Activated CD8-positive, alpha-beta T cell treated with anti-CD3 and anti-CD28 coated beads, Interleukin-2, amount 10 ng/mL, durations not matched to agents 7 days and 5 days (primary cell): ENCODE measurements at regions not wholly inside any gene's neighbourhood (a gene's known extent, or its start where the extent isn't known, plus 50 kb on each side); places are given as distances from the start of the nearest gene placed in this dataset.

Experiments
- ATAC-seq: fragments of 150-1000 bp; cut with Tn5 transposase; one replicate; pipeline ENCODE4 v1.10.0; 2021; ENCODE audit warnings: moderate library complexity
- CTCF ChIA-PET: fragments of 350-600 bp; sonication (Branson Sonifier 250); formaldehyde crosslinking; loops from one replicate; lab custom pipeline; 2021; ENCODE audit warnings: antibody characterized with exemption; lab: Charles Lee
- POLR2A ChIA-PET: fragments of 350-600 bp; sonication (Branson Sonifier 250); formaldehyde crosslinking; loops from one replicate; lab custom pipeline; 2021; ENCODE audit warnings: antibody characterized with exemption; lab: Charles Lee
- DNase-seq: peaks from one replicate; pipeline ENCODE4 v3.0.0-alpha.2; 2020
- H3K27ac Mint-ChIP-seq: one replicate; pipeline ENCODE4 v1.8.0; 2021; ENCODE audit warnings: mild to moderate bottlenecking, mixed read lengths
- H3K27me3 Mint-ChIP-seq: one replicate; pipeline ENCODE4 v1.8.0; 2021; ENCODE audit warnings: low read depth, mixed read lengths
- H3K36me3 Mint-ChIP-seq: one replicate; pipeline ENCODE4 v1.8.0; 2021; ENCODE audit warnings: low read depth, mixed read lengths
- H3K4me1 Mint-ChIP-seq: one replicate; pipeline ENCODE4 v1.8.0; 2021; ENCODE audit warnings: low read depth, mixed read lengths
- H3K4me3 Mint-ChIP-seq: one replicate; pipeline ENCODE4 v1.8.0; 2021; ENCODE audit warnings: mild to moderate bottlenecking, mixed read lengths
- H3K9me3 Mint-ChIP-seq: one replicate; pipeline ENCODE4 v1.8.0; 2022; ENCODE audit warnings: mixed read lengths; ENCODE audit not compliant: insufficient read depth

DNA sequence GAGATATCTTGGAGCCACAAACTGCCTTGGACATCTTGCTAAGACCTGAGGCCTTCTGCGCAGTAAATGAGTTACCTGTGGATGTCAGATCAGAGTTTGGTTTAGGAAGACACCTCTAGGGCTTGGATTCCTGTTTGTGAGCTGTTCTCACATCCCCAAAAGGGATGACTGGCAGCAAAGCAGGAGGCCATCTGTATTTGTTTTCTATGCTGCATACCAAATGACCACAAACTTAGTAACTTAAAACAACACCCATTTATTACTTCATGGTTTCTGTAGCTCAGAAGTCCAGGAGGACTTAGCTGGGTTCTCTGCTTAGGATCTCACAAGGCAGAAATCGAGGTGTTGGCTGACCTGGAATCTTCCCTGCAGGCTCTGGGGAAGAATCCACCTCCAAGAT lies 116.7 kb downstream of the UNC5CL start:
- POLR2A ChIA-PET: interaction anchor here (0.8 kb wide), 1 partner anchor 181 kb away, joined by 3 read pairs; no protein-coding TSS in a partner anchor
- H3K27me3 Mint-ChIP-seq: peaks cover 13% of the 10 kb centered on the region
- no peak overlapping the region for H3K27ac Mint-ChIP-seq
- H3K9me3 Mint-ChIP-seq: no peaks in the 10 kb centered on the region
- CTCF ChIA-PET: no interaction called here
- no peaks in the 10 kb centered on the region for H3K4me1 Mint-ChIP-seq
- ATAC-seq: no peak
- DNase-seq: no peak
- H3K36me3 Mint-ChIP-seq: no peaks in the 10 kb centered on the region
- H3K4me3 Mint-ChIP-seq: no peak overlapping the region

- ChIA-PET CTCF (no interaction called here), POLR2A (no interaction called here)
- peaks cover 14% of the 10 kb centered on the region for H3K27me3 Mint-ChIP-seq
- no peak for ATAC-seq
- H3K36me3 Mint-ChIP-seq: no peaks in the 10 kb centered on the region
- H3K9me3 Mint-ChIP-seq: no peaks in the 10 kb centered on the region
- no peak for DNase-seq
- no peak overlapping the region for H3K27ac Mint-ChIP-seq
- no peak overlapping the region for H3K4me3 Mint-ChIP-seq
- H3K4me1 Mint-ChIP-seq: no peaks in the 10 kb centered on the region
Observed at GRCh38 chr6:40918040-40918651, 120.9 kb downstream of the UNC5CL start.

- no peak overlapping the region for H3K4me3 Mint-ChIP-seq
- POLR2A ChIA-PET: no interaction called here
- CTCF ChIA-PET: no interaction called here
- no peak for ATAC-seq
- no peak overlapping the region for H3K27ac Mint-ChIP-seq
- H3K4me1 Mint-ChIP-seq: no peaks in the 10 kb centered on the region
- no peaks in the 10 kb centered on the region for H3K9me3 Mint-ChIP-seq
- H3K36me3 Mint-ChIP-seq: no peaks in the 10 kb centered on the region
- no peak for DNase-seq
- peaks cover 14% of the 10 kb centered on the region for H3K27me3 Mint-ChIP-seq
Observed at GRCh38 chr6:40917603-40918002, 121.4 kb downstream of the UNC5CL start.

- DNase-seq (no peak), ATAC-seq (no peak)
- peaks cover 14% of the 10 kb centered on the region for H3K27me3 Mint-ChIP-seq
- peaks cover 5% of the 10 kb centered on the region for H3K4me1 Mint-ChIP-seq
- no peak overlapping the region for H3K4me3 Mint-ChIP-seq
- H3K9me3 Mint-ChIP-seq: no peaks in the 10 kb centered on the region
- no peak overlapping the region for H3K27ac Mint-ChIP-seq
- no peaks in the 10 kb centered on the region for H3K36me3 Mint-ChIP-seq
- CTCF ChIA-PET: no interaction called here
- POLR2A ChIA-PET: no interaction called here
Observed at GRCh38 chr6:40916845-40917244, 122.2 kb downstream of the UNC5CL start.

DNA sequence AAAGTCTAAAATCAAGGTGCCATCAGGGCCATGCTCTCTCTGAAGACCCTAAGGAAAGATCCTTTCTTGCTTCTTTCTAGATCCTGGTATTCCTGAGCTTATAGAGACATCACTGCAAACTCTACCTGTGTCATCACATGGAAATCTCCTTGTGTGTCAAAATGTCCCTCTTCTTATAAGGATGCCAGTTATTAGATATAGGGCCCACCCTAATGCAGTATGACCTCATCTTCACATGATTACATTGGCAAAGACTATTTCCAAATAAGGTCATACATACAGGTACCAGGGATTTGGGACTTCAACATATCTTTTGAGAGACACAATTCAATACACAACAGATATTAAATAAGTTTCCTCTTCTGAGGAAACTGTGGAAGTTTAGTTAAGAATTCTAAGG lies 123.9 kb downstream of the UNC5CL start:
- H3K27ac Mint-ChIP-seq: no peak overlapping the region
- no peaks in the 10 kb centered on the region for H3K36me3 Mint-ChIP-seq
- ChIA-PET POLR2A (no interaction called here), CTCF (no interaction called here)
- peaks cover 5% of the 10 kb centered on the region for H3K4me1 Mint-ChIP-seq
- H3K9me3 Mint-ChIP-seq: no peaks in the 10 kb centered on the region
- peaks cover 14% of the 10 kb centered on the region for H3K27me3 Mint-ChIP-seq
- DNase-seq (no peak), ATAC-seq (no peak)
- no peak overlapping the region for H3K4me3 Mint-ChIP-seq

- H3K27ac Mint-ChIP-seq: no peak overlapping the region
- no peaks in the 10 kb centered on the region for H3K9me3 Mint-ChIP-seq
- DNase-seq (no peak), ATAC-seq (no peak)
- no peaks in the 10 kb centered on the region for H3K36me3 Mint-ChIP-seq
- H3K4me1 Mint-ChIP-seq: peaks cover 5% of the 10 kb centered on the region
- H3K27me3 Mint-ChIP-seq: peaks cover 15% of the 10 kb centered on the region
- CTCF ChIA-PET: no interaction called here
- H3K4me3 Mint-ChIP-seq: no peak overlapping the region
- POLR2A ChIA-PET: no interaction called here
Observed at GRCh38 chr6:40914005-40914404, 125.0 kb downstream of the UNC5CL start.

- Mint-ChIP-seq H3K27ac (no peak overlapping the region), H3K4me1 (peaks cover 5% of the 10 kb centered on the region), H3K36me3 (no peaks in the 10 kb centered on the region), H3K9me3 (no peaks in the 10 kb centered on the region), H3K4me3 (no peak overlapping the region), H3K27me3 (peaks cover 21% of the 10 kb centered on the region)
- peak; percentile 96 for ATAC-seq
- ChIA-PET CTCF (interaction anchor here (0.6 to 2.8 kb wide), 27 partner anchors 8 to 585 kb away, joined by 3 to 18 read pairs (median 3); partner anchors contain the start of genes LRFN2 and UNC5CL), POLR2A (no interaction called here)
- peak; percentile 71 for DNase-seq
Observed at GRCh38 chr6:40912158-40912946, 126.7 kb downstream of the UNC5CL start.

GRCh38 chr6:40910260-40910893 lies 128.6 kb downstream of the UNC5CL start:
- Mint-ChIP-seq H3K27ac (no peak overlapping the region), H3K9me3 (no peaks in the 10 kb centered on the region), H3K4me3 (no peak overlapping the region), H3K36me3 (no peaks in the 10 kb centered on the region), H3K27me3 (peaks cover 20% of the 10 kb centered on the region), H3K4me1 (peaks cover 5% of the 10 kb centered on the region)
- ATAC-seq: no peak
- ChIA-PET CTCF (interaction anchor here (0.9 to 2.8 kb wide), 3 partner anchors 57 to 583 kb away, joined by 3 to 18 read pairs (median 9); no protein-coding TSS in a partner anchor), POLR2A (interaction anchor here (0.7 kb wide), 1 partner anchor 1720 kb away, joined by 3 read pairs; no protein-coding TSS in a partner anchor)
- no peak for DNase-seq

GRCh38 chr6:40909811-40910210 lies 129.2 kb downstream of the UNC5CL start:
- H3K4me3 Mint-ChIP-seq: no peak overlapping the region
- CTCF ChIA-PET: interaction anchor here (0.9 to 2.8 kb wide), 2 partner anchors 56 to 117 kb away, joined by 3 to 9 read pairs; no protein-coding TSS in a partner anchor
- no peak for DNase-seq
- peaks cover 19% of the 10 kb centered on the region for H3K27me3 Mint-ChIP-seq
- H3K9me3 Mint-ChIP-seq: no peaks in the 10 kb centered on the region
- peaks cover 5% of the 10 kb centered on the region for H3K4me1 Mint-ChIP-seq
- ATAC-seq: no peak
- H3K36me3 Mint-ChIP-seq: no peaks in the 10 kb centered on the region
- no peak overlapping the region for H3K27ac Mint-ChIP-seq
- POLR2A ChIA-PET: no interaction called here

DNA sequence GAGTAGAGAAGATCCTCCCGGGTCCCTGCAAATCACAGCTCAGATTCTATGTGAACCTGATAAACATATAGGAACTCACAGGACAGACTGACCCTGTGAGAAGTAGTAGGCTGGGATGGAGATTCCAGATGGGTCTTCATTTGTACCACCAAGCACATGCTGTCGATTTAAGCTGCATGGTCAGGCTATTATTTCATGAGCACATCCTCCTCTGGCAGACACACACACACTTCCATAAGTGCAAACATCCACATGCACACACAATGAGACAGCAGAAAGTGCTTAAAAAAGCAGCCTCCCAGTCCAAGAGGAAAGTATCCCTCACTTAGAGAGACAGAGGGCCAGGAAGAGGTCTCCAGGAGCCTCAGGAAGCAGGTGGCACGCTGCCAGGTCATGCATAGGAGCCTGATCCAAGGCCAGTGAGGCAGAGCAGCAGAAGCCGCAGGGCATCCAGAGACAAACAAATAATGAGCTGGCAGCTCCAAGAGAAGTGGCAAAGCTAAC lies 131.8 kb downstream of the UNC5CL start:
- Mint-ChIP-seq H3K36me3 (no peaks in the 10 kb centered on the region), H3K4me1 (peaks cover 1% of the 10 kb centered on the region), H3K27me3 (peaks cover 20% of the 10 kb centered on the region), H3K9me3 (no peaks in the 10 kb centered on the region), H3K4me3 (no peak overlapping the region), H3K27ac (no peak overlapping the region)
- POLR2A ChIA-PET: no interaction called here
- CTCF ChIA-PET: no interaction called here
- ATAC-seq (no peak), DNase-seq (no peak)

- no peak for ATAC-seq
- H3K9me3 Mint-ChIP-seq: no peaks in the 10 kb centered on the region
- H3K4me1 Mint-ChIP-seq: no peaks in the 10 kb centered on the region
- no peak overlapping the region for H3K27ac Mint-ChIP-seq
- POLR2A ChIA-PET: no interaction called here
- DNase-seq: no peak
- CTCF ChIA-PET: no interaction called here
- no peaks in the 10 kb centered on the region for H3K36me3 Mint-ChIP-seq
- no peak overlapping the region for H3K4me3 Mint-ChIP-seq
- H3K27me3 Mint-ChIP-seq: peaks cover 20% of the 10 kb centered on the region
Observed at GRCh38 chr6:40906759-40907158, 132.3 kb downstream of the UNC5CL start.
